Mammary epithelial cell (primary cell): ENCODE measurements at regions not wholly inside any gene's neighbourhood (a gene's known extent, or its start where the extent isn't known, plus 50 kb on each side); places are given as distances from the start of the nearest gene placed in this dataset.

Experiments
- EZH2 ChIP-seq: IDR thresholded peaks from 2 replicates; pipeline ENCODE4 v1.6.1; 2012; ENCODE audit warnings: low read length, inconsistent platforms, borderline replicate concordance
- TF ChIP-seq, protein P1 (sequence below), 2 donors: IDR thresholded peaks in 1 of 2; conservative IDR thresholded peaks in 1 of 2; 2 replicates each; pipeline ENCODE4 v1.5.1; 2011 to 2012; ENCODE audit warnings: inconsistent platforms in 2 of 2, low read length in 2 of 2, mild to moderate bottlenecking in 2 of 2, control low read depth in 1 of 2, low read depth in 1 of 2; ENCODE audit not compliant: insufficient read depth in 1 of 2; ENCODE audit errors: extremely low read depth in 1 of 2

- TF ChIP-seq, protein P1, sequence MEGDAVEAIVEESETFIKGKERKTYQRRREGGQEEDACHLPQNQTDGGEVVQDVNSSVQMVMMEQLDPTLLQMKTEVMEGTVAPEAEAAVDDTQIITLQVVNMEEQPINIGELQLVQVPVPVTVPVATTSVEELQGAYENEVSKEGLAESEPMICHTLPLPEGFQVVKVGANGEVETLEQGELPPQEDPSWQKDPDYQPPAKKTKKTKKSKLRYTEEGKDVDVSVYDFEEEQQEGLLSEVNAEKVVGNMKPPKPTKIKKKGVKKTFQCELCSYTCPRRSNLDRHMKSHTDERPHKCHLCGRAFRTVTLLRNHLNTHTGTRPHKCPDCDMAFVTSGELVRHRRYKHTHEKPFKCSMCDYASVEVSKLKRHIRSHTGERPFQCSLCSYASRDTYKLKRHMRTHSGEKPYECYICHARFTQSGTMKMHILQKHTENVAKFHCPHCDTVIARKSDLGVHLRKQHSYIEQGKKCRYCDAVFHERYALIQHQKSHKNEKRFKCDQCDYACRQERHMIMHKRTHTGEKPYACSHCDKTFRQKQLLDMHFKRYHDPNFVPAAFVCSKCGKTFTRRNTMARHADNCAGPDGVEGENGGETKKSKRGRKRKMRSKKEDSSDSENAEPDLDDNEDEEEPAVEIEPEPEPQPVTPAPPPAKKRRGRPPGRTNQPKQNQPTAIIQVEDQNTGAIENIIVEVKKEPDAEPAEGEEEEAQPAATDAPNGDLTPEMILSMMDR (conservative IDR thresholded peaks at IDR 0.05 in 1 of 2, IDR thresholded peaks at IDR 0.05 in 1 of 2; ENCODE audit: extremely low read depth in 1 of 2, insufficient read depth in 1 of 2, low read depth in 1 of 2, low read length in 2 of 2) = no peak
- no peak for TF ChIP-seq EZH2
These were observed 606.2 kb upstream of the NXPH2 start for GRCh38 chr2:139386401-139386800.
